ENCODE measurements at regions not wholly inside any gene's neighbourhood (a gene's known extent, or its start where the extent isn't known, plus 50 kb on each side); places are given as distances from the start of the nearest gene placed in this dataset.

GRCh38 chr15:87355946-87356345 is 900.6 kb downstream of the NTRK3 start:
- DNase-seq, result no peak
- Mint-ChIP-seq H3K4me3 (no peak overlapping the region), H3K27ac (no peak overlapping the region), H3K27me3 (peaks cover 0 to 16% (median 5%) of the 10 kb centered on the region in 5 donors), H3K9me3 (peaks cover 0 to 3% (median 0%) of the 10 kb centered on the region in 9 donors), H3K36me3 (no peaks in the 10 kb centered on the region), H3K4me1 (no peaks in the 10 kb centered on the region)
- POLR2A ChIA-PET, result no interaction called here
- ATAC-seq, result no peak

GRCh38 chr15:87354661-87355410 is 901.7 kb downstream of the NTRK3 start:
- Mint-ChIP-seq H3K36me3 (no peaks in the 10 kb centered on the region), H3K4me3 (no peak overlapping the region), H3K27me3 (peaks cover 0 to 16% (median 5%) of the 10 kb centered on the region in 5 donors), H3K27ac (no peak overlapping the region), H3K4me1 (no peaks in the 10 kb centered on the region), H3K9me3 (peaks cover 0 to 3% (median 0%) of the 10 kb centered on the region in 9 donors)
- DNase-seq (no peak), ATAC-seq (no peak)
- POLR2A ChIA-PET, result no interaction called here

GRCh38 chr15:87349181-87349580 is 907.4 kb downstream of the NTRK3 start:
- no peak overlapping the region for H3K27ac Mint-ChIP-seq
- POLR2A ChIA-PET, result no interaction called here
- no peak for DNase-seq
- no peaks in the 10 kb centered on the region for H3K36me3 Mint-ChIP-seq
- ATAC-seq, result no peak
- H3K4me1 Mint-ChIP-seq, result no peaks in the 10 kb centered on the region
- H3K4me3 Mint-ChIP-seq, result no peak overlapping the region
- H3K9me3 Mint-ChIP-seq, result peaks cover 0 to 2% (median 0%) of the 10 kb centered on the region in 9 donors
- H3K27me3 Mint-ChIP-seq, result peaks cover 0 to 27% (median 7%) of the 10 kb centered on the region in 5 donors

- Mint-ChIP-seq H3K27ac (no peak overlapping the region), H3K27me3 (peaks cover 0 to 31% (median 9%) of the 10 kb centered on the region in 5 donors), H3K9me3 (peaks cover 0 to under 1% (median 0%) of the 10 kb centered on the region in 9 donors), H3K4me3 (no peak overlapping the region), H3K4me1 (no peaks in the 10 kb centered on the region), H3K36me3 (no peaks in the 10 kb centered on the region)
- DNase-seq (no peak), ATAC-seq (no peak)
- POLR2A ChIA-PET, result no interaction called here
Measured at GRCh38 chr15:87348746-87349145, 907.8 kb downstream of the NTRK3 start.

- DNase-seq, result no peak
- no peaks in the 10 kb centered on the region for H3K9me3 Mint-ChIP-seq
- no peak overlapping the region for H3K4me3 Mint-ChIP-seq
- ATAC-seq, result no peak
- no peaks in the 10 kb centered on the region for H3K4me1 Mint-ChIP-seq
- peaks cover 0 to 34% (median 12%) of the 10 kb centered on the region in 5 donors for H3K27me3 Mint-ChIP-seq
- H3K27ac Mint-ChIP-seq, result no peak overlapping the region
- no peaks in the 10 kb centered on the region for H3K36me3 Mint-ChIP-seq
- POLR2A ChIA-PET, result no interaction called here
Measured at GRCh38 chr15:87347806-87348515, 908.6 kb downstream of the NTRK3 start.

GRCh38 chr15:87345961-87346360 is 910.6 kb downstream of the NTRK3 start:
- Mint-ChIP-seq H3K36me3 (peaks cover 0 to 4% (median 0%) of the 10 kb centered on the region in 3 donors), H3K4me1 (no peaks in the 10 kb centered on the region), H3K4me3 (no peak overlapping the region), H3K9me3 (peaks cover 0 to 3% (median 0%) of the 10 kb centered on the region in 9 donors), H3K27me3 (peaks cover 0 to 18% (median 12%) of the 10 kb centered on the region in 5 donors), H3K27ac (no peak overlapping the region)
- no peak for ATAC-seq
- DNase-seq, result no peak
- POLR2A ChIA-PET, result no interaction called here

GRCh38 chr15:87343966-87344365 is 912.6 kb downstream of the NTRK3 start:
- H3K27ac Mint-ChIP-seq, result no peak overlapping the region
- peaks cover 0 to 3% (median 0%) of the 10 kb centered on the region in 9 donors for H3K9me3 Mint-ChIP-seq
- peaks cover 0 to 18% (median 12%) of the 10 kb centered on the region in 5 donors for H3K27me3 Mint-ChIP-seq
- peaks cover 0 to 4% (median 0%) of the 10 kb centered on the region in 3 donors for H3K36me3 Mint-ChIP-seq
- no peak overlapping the region for H3K4me3 Mint-ChIP-seq
- no peaks in the 10 kb centered on the region for H3K4me1 Mint-ChIP-seq
- POLR2A ChIA-PET, result no interaction called here
- ATAC-seq (no peak), DNase-seq (no peak)

GRCh38 chr15:87340370-87340769 is 916.2 kb downstream of the NTRK3 start:
- DNase-seq (no peak), ATAC-seq (no peak)
- H3K27ac Mint-ChIP-seq, result no peak overlapping the region

GRCh38 chr15:87326269-87326668 is 930.3 kb downstream of the NTRK3 start:
- H3K4me3 Mint-ChIP-seq, result no peak overlapping the region
- POLR2A ChIA-PET, result no interaction called here
- H3K36me3 Mint-ChIP-seq, result no peaks in the 10 kb centered on the region
- ATAC-seq (no peak), DNase-seq (no peak)
- H3K9me3 Mint-ChIP-seq, result peaks cover 0 to 3% (median 0%) of the 10 kb centered on the region in 9 donors
- H3K4me1 Mint-ChIP-seq, result no peaks in the 10 kb centered on the region
- peaks cover 0 to 7% (median 0%) of the 10 kb centered on the region in 5 donors for H3K27me3 Mint-ChIP-seq
- H3K27ac Mint-ChIP-seq, result no peak overlapping the region

More at GRCh38 chr15:87340370-87340769, 916.2 kb downstream of the NTRK3 start:
- Mint-ChIP-seq H3K36me3 (peaks cover 0 to 4% (median 0%) of the 10 kb centered on the region in 3 donors), H3K9me3 (peaks cover 0 to 4% (median 0%) of the 10 kb centered on the region in 9 donors), H3K27me3 (peaks cover 0 to 32% (median 12%) of the 10 kb centered on the region in 5 donors), H3K4me1 (no peaks in the 10 kb centered on the region), H3K4me3 (no peak overlapping the region)
- POLR2A ChIA-PET, result no interaction called here

- POLR2A ChIA-PET, result no interaction called here
- Mint-ChIP-seq H3K27me3 (peaks cover 0 to 16% (median 10%) of the 10 kb centered on the region in 5 donors), H3K36me3 (no peaks in the 10 kb centered on the region)
Measured at GRCh38 chr15:87322870-87323269, 933.7 kb downstream of the NTRK3 start.

GRCh38 chr15:87322265-87322664 is 934.3 kb downstream of the NTRK3 start:
- Mint-ChIP-seq H3K4me1 (no peaks in the 10 kb centered on the region), H3K9me3 (peaks cover 0 to 5% (median 0%) of the 10 kb centered on the region in 9 donors), H3K36me3 (no peaks in the 10 kb centered on the region), H3K4me3 (no peak overlapping the region), H3K27me3 (peaks cover 0 to 17% (median 10%) of the 10 kb centered on the region in 5 donors), H3K27ac (no peak overlapping the region)
- ATAC-seq, result no peak
- POLR2A ChIA-PET, result no interaction called here
- DNase-seq, result no peak

More at GRCh38 chr15:87322870-87323269, 933.7 kb downstream of the NTRK3 start:
- Mint-ChIP-seq H3K9me3 (peaks cover 0 to 5% (median 0%) of the 10 kb centered on the region in 9 donors), H3K4me1 (no peaks in the 10 kb centered on the region), H3K4me3 (no peak overlapping the region), H3K27ac (no peak overlapping the region)
- ATAC-seq (no peak), DNase-seq (no peak)

GRCh38 chr15:87317900-87318299 is 938.6 kb downstream of the NTRK3 start:
- ATAC-seq, result no peak
- no peak overlapping the region for H3K4me3 Mint-ChIP-seq
- no peak for DNase-seq
- H3K4me1 Mint-ChIP-seq, result no peaks in the 10 kb centered on the region
- POLR2A ChIA-PET, result no interaction called here
- peaks cover 0 to 17% (median 9%) of the 10 kb centered on the region in 5 donors for H3K27me3 Mint-ChIP-seq
- H3K27ac Mint-ChIP-seq, result no peak overlapping the region
- H3K36me3 Mint-ChIP-seq, result no peaks in the 10 kb centered on the region
- H3K9me3 Mint-ChIP-seq, result peaks cover 0 to 5% (median 0%) of the 10 kb centered on the region in 9 donors

- POLR2A ChIA-PET, result no interaction called here
- Mint-ChIP-seq H3K4me1 (no peaks in the 10 kb centered on the region), H3K36me3 (no peaks in the 10 kb centered on the region), H3K9me3 (peaks cover 0 to 4% (median 0%) of the 10 kb centered on the region in 9 donors), H3K27ac (no peak overlapping the region), H3K27me3 (peaks cover 0 to 8% (median 1%) of the 10 kb centered on the region in 5 donors), H3K4me3 (no peak overlapping the region)
- ATAC-seq (no peak), DNase-seq (no peak)
Measured at GRCh38 chr15:87312221-87312620, 944.3 kb downstream of the NTRK3 start.

Measured in naive thymus-derived CD8-positive, alpha-beta T cell (primary cell).